Testis (tissue), 2 donors: ENCODE measurements at regions not wholly inside any gene's neighbourhood (a gene's known extent, or its start where the extent isn't known, plus 50 kb on each side); places are given as distances from the start of the nearest gene placed in this dataset.

Source experiments
- DNase-seq: peaks from one replicate; pipeline ENCODE4 v3.0.0-alpha.2; 2019
- H3K27ac ChIP-seq, 2 donors: fragments of 200-600 bp; sonication (generic); one replicate each; pipeline ENCODE4 v1.5.1; 2019
- H3K27me3 ChIP-seq: fragments of 200-600 bp; sonication (generic); one replicate; pipeline ENCODE4 v1.5.1; 2019
- H3K36me3 ChIP-seq: fragments of 200-600 bp; sonication (generic); one replicate; pipeline ENCODE4 v1.5.1; 2017; ENCODE audit warnings: low read depth; ENCODE audit errors: missing control alignments
- H3K4me1 ChIP-seq: fragments of 200-600 bp; sonication (generic); one replicate; pipeline ENCODE4 v1.5.1; 2019
- H3K4me3 ChIP-seq, 2 donors: fragments of 200-600 bp; sonication (generic); one replicate each; pipeline ENCODE4 v1.5.1; 2017 to 2019
- H3K9me3 ChIP-seq: fragments of 200-600 bp; sonication (generic); one replicate; pipeline ENCODE4 v1.5.1; 2017
- POLR2A ChIP-seq: fragments of 450-650 bp; IDR thresholded peaks from one replicate; pipeline ENCODE4 v1.6.1; 2017; ENCODE audit warnings: antibody characterized with exemption, mild to moderate bottlenecking, moderate library complexity
- WGBS, 2 donors: methylation state at CpG; one replicate each; pipeline ENCODE4 v1.1.5; 2018; 5-methylcytosine and 5-hydroxymethylcytosine counted together
- intact Hi-C: fragments of 100-400 bp; cut with DNase I; formaldehyde crosslinking; loops from one replicate; pipeline ENCODE4 v1.15.1; 2023; ENCODE audit warnings: low total_unique reads
- TF ChIP-seq, protein P1 (sequence below), 3 experiments: fragments of 450-650 bp in 2 of 3; fragments of 200-600 bp in 1 of 3; sonication (generic) in 1 of 3; IDR thresholded peaks; one replicate each; pipeline ENCODE4 v1.5.1; 2016 to 2019; ENCODE audit warnings: antibody characterized with exemption in 3 of 3, mild to moderate bottlenecking in 2 of 3, moderate library complexity in 1 of 3

DNA sequence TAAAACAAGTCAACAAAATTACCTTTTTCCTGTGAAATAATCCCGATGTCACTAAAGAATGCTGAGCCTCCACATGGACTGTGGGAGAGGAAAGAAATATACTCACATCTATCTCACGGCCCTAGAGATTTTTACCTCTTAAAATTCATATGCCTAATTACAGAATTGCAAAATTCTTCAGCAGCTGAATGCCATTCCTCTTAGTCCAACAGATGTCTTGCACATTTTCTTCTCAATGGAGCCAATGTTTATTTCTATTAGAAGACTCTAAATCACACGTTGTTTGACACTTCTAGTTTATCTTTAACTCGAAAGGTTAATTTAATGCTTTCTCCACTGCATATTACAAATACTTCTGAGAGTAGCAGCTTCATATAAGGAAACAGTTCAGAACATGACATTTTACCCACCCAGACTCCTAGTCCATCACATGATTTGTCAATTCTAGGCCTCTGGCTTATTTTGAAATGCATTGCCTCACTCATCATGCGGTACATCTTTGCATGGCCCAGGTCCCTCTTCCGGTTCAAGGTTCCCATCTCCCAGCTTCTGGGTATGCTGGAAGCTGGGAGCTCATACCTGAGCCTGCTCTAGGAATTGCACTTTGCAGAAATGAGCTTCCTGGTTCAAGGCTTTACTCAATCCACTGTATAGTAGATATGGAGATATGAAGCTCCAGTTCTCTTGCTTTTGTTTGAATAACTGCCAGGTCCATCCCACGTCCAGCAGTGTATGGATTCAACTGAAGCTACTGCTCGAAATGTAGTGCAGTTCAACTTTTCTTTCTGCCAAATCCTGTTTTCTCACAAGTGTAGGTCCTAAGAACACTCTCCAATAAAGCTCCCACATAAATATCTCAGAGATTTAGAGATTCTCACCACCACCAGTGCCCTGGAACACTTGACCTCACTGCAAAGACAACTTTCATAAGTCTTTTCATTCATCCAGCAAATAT, 306.2 kb downstream of the GPR37 start:
- H3K4me1 ChIP-seq: no peaks in the 10 kb centered on the region
- no peaks in the 10 kb centered on the region for H3K9me3 ChIP-seq
- no peak overlapping the region for H3K27ac ChIP-seq
- no peaks in the 10 kb centered on the region for H3K36me3 ChIP-seq
- H3K27me3 ChIP-seq: no peaks in the 10 kb centered on the region
- TF ChIP-seq, protein P1, sequence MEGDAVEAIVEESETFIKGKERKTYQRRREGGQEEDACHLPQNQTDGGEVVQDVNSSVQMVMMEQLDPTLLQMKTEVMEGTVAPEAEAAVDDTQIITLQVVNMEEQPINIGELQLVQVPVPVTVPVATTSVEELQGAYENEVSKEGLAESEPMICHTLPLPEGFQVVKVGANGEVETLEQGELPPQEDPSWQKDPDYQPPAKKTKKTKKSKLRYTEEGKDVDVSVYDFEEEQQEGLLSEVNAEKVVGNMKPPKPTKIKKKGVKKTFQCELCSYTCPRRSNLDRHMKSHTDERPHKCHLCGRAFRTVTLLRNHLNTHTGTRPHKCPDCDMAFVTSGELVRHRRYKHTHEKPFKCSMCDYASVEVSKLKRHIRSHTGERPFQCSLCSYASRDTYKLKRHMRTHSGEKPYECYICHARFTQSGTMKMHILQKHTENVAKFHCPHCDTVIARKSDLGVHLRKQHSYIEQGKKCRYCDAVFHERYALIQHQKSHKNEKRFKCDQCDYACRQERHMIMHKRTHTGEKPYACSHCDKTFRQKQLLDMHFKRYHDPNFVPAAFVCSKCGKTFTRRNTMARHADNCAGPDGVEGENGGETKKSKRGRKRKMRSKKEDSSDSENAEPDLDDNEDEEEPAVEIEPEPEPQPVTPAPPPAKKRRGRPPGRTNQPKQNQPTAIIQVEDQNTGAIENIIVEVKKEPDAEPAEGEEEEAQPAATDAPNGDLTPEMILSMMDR (IDR thresholded peaks at IDR 0.05): no peak
- no peak for TF ChIP-seq POLR2A
- 46 to 50% methylated on average over 8 of the region's 8 CpGs for WGBS, 2 donors
- no peak for DNase-seq
- no peak overlapping the region for H3K4me3 ChIP-seq
- intact Hi-C loops: no loop called here

DNA sequence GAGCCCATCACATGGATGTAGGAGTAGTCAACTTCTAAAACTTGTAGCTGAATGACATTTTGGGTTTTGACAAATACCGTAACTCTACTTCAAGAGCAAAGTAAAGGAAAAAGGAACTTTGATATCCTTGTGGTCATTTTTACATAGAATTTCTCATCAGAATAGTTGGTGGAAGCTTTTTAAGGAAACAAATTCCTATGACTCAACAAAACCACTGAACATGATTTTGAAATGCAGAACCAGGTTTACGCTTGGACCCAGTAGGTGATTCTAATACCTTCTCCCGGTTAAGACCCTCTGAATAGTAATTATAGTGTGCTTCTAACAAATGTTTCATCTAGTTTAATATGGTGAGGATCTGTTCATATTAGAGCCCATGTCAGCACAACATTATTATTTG, 307.8 kb downstream of the GPR37 start:
- H3K36me3 ChIP-seq: no peaks in the 10 kb centered on the region
- DNase-seq: no peak
- H3K4me3 ChIP-seq: no peak overlapping the region
- 86 to 95% methylated on average over 3 of the region's 3 CpGs for WGBS, 2 donors
- intact Hi-C loops: no loop called here
- H3K9me3 ChIP-seq: no peaks in the 10 kb centered on the region
- no peaks in the 10 kb centered on the region for H3K4me1 ChIP-seq
- no peak overlapping the region for H3K27ac ChIP-seq
- TF ChIP-seq, protein P1 (IDR thresholded peaks at IDR 0.05): no peak
- TF ChIP-seq POLR2A: no peak
- H3K27me3 ChIP-seq: no peaks in the 10 kb centered on the region

DNA sequence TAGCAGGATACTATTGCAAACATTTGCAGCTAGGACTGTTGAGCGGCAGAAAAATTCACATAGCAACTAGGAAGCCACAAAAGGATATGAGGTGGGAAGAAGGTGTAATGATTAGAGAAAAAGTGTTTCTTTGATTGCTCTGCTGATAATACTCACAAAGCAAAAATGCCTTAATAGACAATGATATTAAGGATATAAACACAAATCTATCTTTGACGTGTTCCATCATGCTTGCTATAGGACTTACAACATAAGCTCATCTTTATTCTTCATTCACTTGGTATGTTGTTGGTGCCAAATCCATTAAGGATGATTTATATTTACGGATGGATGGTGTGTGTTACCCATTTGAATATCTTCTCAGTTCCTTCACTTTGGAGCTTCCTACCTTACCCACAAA, 309.3 kb downstream of the GPR37 start:
- Histone ChIP-seq H3K27me3 (no peaks in the 10 kb centered on the region), H3K4me3 (no peak overlapping the region), H3K4me1 (no peaks in the 10 kb centered on the region), H3K27ac (no peak overlapping the region), H3K36me3 (no peaks in the 10 kb centered on the region), H3K9me3 (no peaks in the 10 kb centered on the region)
- WGBS, 2 donors: 82 to 83% methylated on average over 3 of the region's 3 CpGs
- no peak for DNase-seq
- TF ChIP-seq POLR2A: no peak
- TF ChIP-seq, protein P1 (IDR thresholded peaks at IDR 0.05): no peak
- intact Hi-C loops: no loop called here

DNA sequence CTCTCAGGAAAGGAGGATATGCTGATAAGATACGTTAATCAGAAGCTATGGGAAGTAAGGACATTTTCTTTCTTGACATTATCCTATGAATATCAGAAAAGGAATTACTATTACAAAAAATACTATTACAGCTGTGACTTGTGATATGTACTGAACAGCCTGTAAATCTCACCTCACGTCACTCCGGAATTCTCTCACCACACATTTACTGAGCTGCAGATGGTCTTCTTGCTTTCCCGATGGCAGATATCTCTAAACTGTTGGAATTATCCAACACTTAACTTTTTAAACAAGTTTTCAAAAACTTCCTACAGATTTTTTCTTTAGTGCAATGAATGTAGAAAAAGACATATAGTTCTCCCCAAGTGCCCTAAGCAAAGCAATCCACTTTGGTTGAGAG, 313.4 kb downstream of the GPR37 start:
- 38 to 43% methylated on average over 4 of the region's 4 CpGs for WGBS, 2 donors
- no peak for DNase-seq
- no peaks in the 10 kb centered on the region for H3K27me3 ChIP-seq
- H3K4me3 ChIP-seq: no peak overlapping the region
- no peaks in the 10 kb centered on the region for H3K9me3 ChIP-seq
- H3K4me1 ChIP-seq: no peaks in the 10 kb centered on the region
- no peaks in the 10 kb centered on the region for H3K36me3 ChIP-seq
- no peak overlapping the region for H3K27ac ChIP-seq
- TF ChIP-seq, protein P1 (IDR thresholded peaks at IDR 0.05): no peak
- no peak for TF ChIP-seq POLR2A
- intact Hi-C loops: no loop called here

DNA sequence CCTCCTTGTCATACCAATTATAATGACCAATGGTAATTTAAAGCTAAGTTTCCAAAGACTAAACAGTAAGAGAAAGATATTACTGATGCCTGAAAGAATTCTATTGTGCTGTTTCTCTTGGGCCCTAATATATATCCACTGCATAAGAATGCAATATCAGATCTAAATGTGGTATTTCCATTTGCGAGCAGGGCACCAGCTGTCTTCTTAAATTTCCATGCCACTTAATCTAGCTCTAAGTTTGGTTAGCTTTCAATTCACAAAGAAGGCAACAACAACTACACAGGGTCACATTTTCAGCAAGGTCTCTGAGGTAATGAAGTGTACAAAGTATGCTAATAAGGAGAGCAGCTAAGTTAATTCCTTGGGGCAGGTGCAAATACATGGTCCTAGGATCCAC, 315.7 kb downstream of the GPR37 start:
- DNase-seq: no peak
- H3K27ac ChIP-seq: no peak overlapping the region
- H3K4me3 ChIP-seq: no peak overlapping the region
- no peaks in the 10 kb centered on the region for H3K36me3 ChIP-seq
- no peaks in the 10 kb centered on the region for H3K4me1 ChIP-seq
- no peaks in the 10 kb centered on the region for H3K9me3 ChIP-seq
- no peak for TF ChIP-seq POLR2A
- TF ChIP-seq, protein P1 (IDR thresholded peaks at IDR 0.05): no peak
- WGBS, 2 donors: 80 to 97% methylated on average over 1 of the region's 1 CpG
- H3K27me3 ChIP-seq: no peaks in the 10 kb centered on the region
- intact Hi-C loops: no loop called here
